ENCODE measurements at regions not wholly inside any gene's neighbourhood (a gene's known extent, or its start where the extent isn't known, plus 50 kb on each side); places are given as distances from the start of the nearest gene placed in this dataset.

- Histone ChIP-seq H3K9me3 (replicated peaks in 1 of 2; ENCODE audit: control insufficient read depth in 2 of 2, insufficient read depth in 1 of 2, low read depth in 1 of 2, low read length in 2 of 2) (no peaks in the 10 kb centered on the region), H3K79me1 (ENCODE audit: low read depth, low read length) (no peaks in the 10 kb centered on the region), H3K4me1 (ENCODE audit: control insufficient read depth in 2 of 2, insufficient read depth in 1 of 2, low read depth in 1 of 2, low read length in 2 of 2) (no peaks in the 10 kb centered on the region), H3K27me3 (ENCODE audit: control insufficient read depth in 3 of 3, insufficient read depth in 3 of 3, low read depth in 1 of 3, low read length in 3 of 3) (no peaks in the 10 kb centered on the region), H2AFZ (ENCODE audit: low read length) (no peak overlapping the region), H3K23ac (ENCODE audit: low read depth, low read length, poor library complexity) (no peak overlapping the region), H3K4ac (ENCODE audit: low read length) (no peak overlapping the region), H4K8ac (ENCODE audit: low read depth, low read length) (no peak overlapping the region), H3K4me3 (ENCODE audit: low read length in 2 of 2) (no peak overlapping the region), H3K4me2 (ENCODE audit: insufficient read depth, low read length, poor library complexity, severe bottlenecking) (no peak overlapping the region), H3K14ac (ENCODE audit: low read length) (no peak overlapping the region), H2AK5ac (ENCODE audit: low read depth, low read length) (no peak overlapping the region), H3K36me3 (replicated peaks in 1 of 2; ENCODE audit: control insufficient read depth in 2 of 2, insufficient read depth in 2 of 2, low read length in 2 of 2) (no peaks in the 10 kb centered on the region), H3K27ac (replicated peaks; ENCODE audit: low read length) (no peak overlapping the region), H2BK12ac (ENCODE audit: low read length) (no peak overlapping the region), H2BK5ac (ENCODE audit: low read length) (no peak overlapping the region), H3K9ac (ENCODE audit: low read depth, low read length, poor library complexity) (no peak overlapping the region), H2BK15ac (ENCODE audit: low read length) (no peak overlapping the region), H2BK120ac (ENCODE audit: low read depth, low read length) (no peak overlapping the region), H3K18ac (ENCODE audit: low read length) (no peak overlapping the region), H4K91ac (ENCODE audit: low read depth, low read length, poor library complexity) (no peak overlapping the region)
- no CpG with 5 or more reads among the region's 2 CpGs for WGBS, 2 donors (ENCODE audit: extremely low coverage in 2 of 2, insufficient read length in 2 of 2, insufficient replicate concordance in 1 of 2)
- no peak for DNase-seq (ENCODE audit: low spot score)
Measured at GRCh38 chr5:89208811-89209210, 325.8 kb upstream of the MEF2C start.

GRCh38 chr5:89208392-89208791 lies 325.4 kb upstream of the MEF2C start:
- Histone ChIP-seq H2BK12ac (ENCODE audit: low read length) (no peak overlapping the region), H3K9me3 (replicated peaks in 1 of 2; ENCODE audit: control insufficient read depth in 2 of 2, insufficient read depth in 1 of 2, low read depth in 1 of 2, low read length in 2 of 2) (no peaks in the 10 kb centered on the region), H2BK15ac (ENCODE audit: low read length) (no peak overlapping the region), H3K36me3 (replicated peaks in 1 of 2; ENCODE audit: control insufficient read depth in 2 of 2, insufficient read depth in 2 of 2, low read length in 2 of 2) (no peaks in the 10 kb centered on the region), H3K4me2 (ENCODE audit: insufficient read depth, low read length, poor library complexity, severe bottlenecking) (no peak overlapping the region), H3K4ac (ENCODE audit: low read length) (no peak overlapping the region), H3K27ac (replicated peaks; ENCODE audit: low read length) (no peak overlapping the region), H2BK120ac (ENCODE audit: low read depth, low read length) (no peak overlapping the region), H2AFZ (ENCODE audit: low read length) (no peak overlapping the region), H3K79me1 (ENCODE audit: low read depth, low read length) (no peaks in the 10 kb centered on the region), H2BK5ac (ENCODE audit: low read length) (no peak overlapping the region), H4K8ac (ENCODE audit: low read depth, low read length) (no peak overlapping the region), H3K27me3 (ENCODE audit: control insufficient read depth in 3 of 3, insufficient read depth in 3 of 3, low read depth in 1 of 3, low read length in 3 of 3) (no peaks in the 10 kb centered on the region), H3K14ac (ENCODE audit: low read length) (no peak overlapping the region), H3K4me1 (ENCODE audit: control insufficient read depth in 2 of 2, insufficient read depth in 1 of 2, low read depth in 1 of 2, low read length in 2 of 2) (no peaks in the 10 kb centered on the region), H3K9ac (ENCODE audit: low read depth, low read length, poor library complexity) (no peak overlapping the region), H2AK5ac (ENCODE audit: low read depth, low read length) (no peak overlapping the region), H3K18ac (ENCODE audit: low read length) (no peak overlapping the region), H3K4me3 (ENCODE audit: low read length in 2 of 2) (no peak overlapping the region), H4K91ac (ENCODE audit: low read depth, low read length, poor library complexity) (no peak overlapping the region), H3K23ac (ENCODE audit: low read depth, low read length, poor library complexity) (no peak overlapping the region)
- DNase-seq (ENCODE audit: low spot score): no peak

- Histone ChIP-seq H3K9me3 (replicated peaks in 1 of 2; ENCODE audit: control insufficient read depth in 2 of 2, insufficient read depth in 1 of 2, low read depth in 1 of 2, low read length in 2 of 2) (peaks cover 4 to 5% of the 10 kb centered on the region in 2 donors), H3K27me3 (ENCODE audit: control insufficient read depth in 3 of 3, insufficient read depth in 3 of 3, low read depth in 1 of 3, low read length in 3 of 3) (no peaks in the 10 kb centered on the region), H2AK5ac (ENCODE audit: low read depth, low read length) (no peak overlapping the region), H4K8ac (ENCODE audit: low read depth, low read length) (no peak overlapping the region), H2BK120ac (ENCODE audit: low read depth, low read length) (no peak overlapping the region), H2BK5ac (ENCODE audit: low read length) (no peak overlapping the region), H3K4me2 (ENCODE audit: insufficient read depth, low read length, poor library complexity, severe bottlenecking) (no peak overlapping the region), H3K14ac (ENCODE audit: low read length) (no peak overlapping the region), H3K4ac (ENCODE audit: low read length) (no peak overlapping the region), H3K79me1 (ENCODE audit: low read depth, low read length) (no peaks in the 10 kb centered on the region), H3K36me3 (replicated peaks in 1 of 2; ENCODE audit: control insufficient read depth in 2 of 2, insufficient read depth in 2 of 2, low read length in 2 of 2) (no peaks in the 10 kb centered on the region), H3K4me3 (ENCODE audit: low read length in 2 of 2) (no peak overlapping the region), H2BK15ac (ENCODE audit: low read length) (no peak overlapping the region), H3K18ac (ENCODE audit: low read length) (no peak overlapping the region), H4K91ac (ENCODE audit: low read depth, low read length, poor library complexity) (no peak overlapping the region), H2BK12ac (ENCODE audit: low read length) (no peak overlapping the region), H3K23ac (ENCODE audit: low read depth, low read length, poor library complexity) (no peak overlapping the region), H2AFZ (ENCODE audit: low read length) (no peak overlapping the region), H3K9ac (ENCODE audit: low read depth, low read length, poor library complexity) (no peak overlapping the region), H3K4me1 (ENCODE audit: control insufficient read depth in 2 of 2, insufficient read depth in 1 of 2, low read depth in 1 of 2, low read length in 2 of 2) (no peaks in the 10 kb centered on the region), H3K27ac (replicated peaks; ENCODE audit: low read length) (no peak overlapping the region)
- no peak for DNase-seq (ENCODE audit: low spot score)
Measured at GRCh38 chr5:89204756-89205155, 321.8 kb upstream of the MEF2C start.

- Histone ChIP-seq H3K36me3 (replicated peaks in 1 of 2; ENCODE audit: control insufficient read depth in 2 of 2, insufficient read depth in 2 of 2, low read length in 2 of 2) (no peaks in the 10 kb centered on the region), H2AFZ (ENCODE audit: low read length) (no peak overlapping the region), H3K18ac (ENCODE audit: low read length) (no peak overlapping the region), H4K91ac (ENCODE audit: low read depth, low read length, poor library complexity) (no peak overlapping the region), H2BK12ac (ENCODE audit: low read length) (no peak overlapping the region), H3K79me1 (ENCODE audit: low read depth, low read length) (no peaks in the 10 kb centered on the region), H3K4ac (ENCODE audit: low read length) (no peak overlapping the region), H3K27ac (replicated peaks; ENCODE audit: low read length) (no peak overlapping the region), H3K9me3 (replicated peaks in 1 of 2; ENCODE audit: control insufficient read depth in 2 of 2, insufficient read depth in 1 of 2, low read depth in 1 of 2, low read length in 2 of 2) (peaks cover 8 to 14% of the 10 kb centered on the region in 2 donors), H3K4me2 (ENCODE audit: insufficient read depth, low read length, poor library complexity, severe bottlenecking) (no peak overlapping the region), H2AK5ac (ENCODE audit: low read depth, low read length) (no peak overlapping the region), H3K23ac (ENCODE audit: low read depth, low read length, poor library complexity) (no peak overlapping the region), H2BK120ac (ENCODE audit: low read depth, low read length) (no peak overlapping the region), H2BK15ac (ENCODE audit: low read length) (no peak overlapping the region), H2BK5ac (ENCODE audit: low read length) (no peak overlapping the region), H4K8ac (ENCODE audit: low read depth, low read length) (no peak overlapping the region), H3K14ac (ENCODE audit: low read length) (no peak overlapping the region), H3K27me3 (ENCODE audit: control insufficient read depth in 3 of 3, insufficient read depth in 3 of 3, low read depth in 1 of 3, low read length in 3 of 3) (no peaks in the 10 kb centered on the region), H3K4me1 (ENCODE audit: control insufficient read depth in 2 of 2, insufficient read depth in 1 of 2, low read depth in 1 of 2, low read length in 2 of 2) (no peaks in the 10 kb centered on the region), H3K9ac (ENCODE audit: low read depth, low read length, poor library complexity) (no peak overlapping the region), H3K4me3 (ENCODE audit: low read length in 2 of 2) (no peak overlapping the region)
- WGBS, 2 donors (ENCODE audit: extremely low coverage in 2 of 2, insufficient read length in 2 of 2, insufficient replicate concordance in 1 of 2): no CpG with 5 or more reads among the region's 2 CpGs
- DNase-seq (ENCODE audit: low spot score): no peak
Measured at GRCh38 chr5:89203611-89204010, 320.6 kb upstream of the MEF2C start.

All from neuronal stem cell (in vitro differentiated cells).